Natural killer cell (primary cell): ENCODE measurements at regions not wholly inside any gene's neighbourhood (a gene's known extent, or its start where the extent isn't known, plus 50 kb on each side); places are given as distances from the start of the nearest gene placed in this dataset.

Source experiments
- ATAC-seq, 3 donors: fragments of 150-1000 bp in 2 of 3; fragments of 200-7000 bp in 1 of 3; cut with Tn5 transposase; 1 replicate in 1 of 3; 2 replicates in 2 of 3; pipeline ENCODE4 v1.10.0; 2021; ENCODE audit warnings: mild to moderate bottlenecking in 2 of 3, moderate library complexity in 2 of 3
- DNase-seq, 2 donors: peaks; one replicate each; pipeline versions ENCODE4 v3.0.0 to v3.0.0-alpha.2; 2013 to 2021; ENCODE audit warnings: mixed read lengths in 1 of 2
- H3K27ac ChIP-seq: one replicate; pipeline ENCODE4 v1.5.1; 2013; ENCODE audit warnings: mild to moderate bottlenecking, low read length
- H3K27me3 ChIP-seq: one replicate; pipeline ENCODE4 v1.6.1; 2013; ENCODE audit warnings: low read length; ENCODE audit not compliant: control insufficient read depth, insufficient read depth
- H3K36me3 ChIP-seq: one replicate; pipeline ENCODE4 v1.6.1; 2013; ENCODE audit warnings: low read length; ENCODE audit not compliant: control insufficient read depth, insufficient read depth
- H3K4me1 ChIP-seq: one replicate; pipeline ENCODE4 v1.6.1; 2013; ENCODE audit warnings: low read length; ENCODE audit not compliant: control insufficient read depth, insufficient read depth
- H3K4me3 ChIP-seq: one replicate; pipeline ENCODE4 v1.5.1; 2013; ENCODE audit warnings: low read length
- H3K9me3 ChIP-seq: one replicate; pipeline ENCODE4 v1.6.1; 2013; ENCODE audit warnings: low read length; ENCODE audit not compliant: control insufficient read depth, insufficient read depth
- H3K27ac Mint-ChIP-seq, 2 donors: one replicate each; pipeline ENCODE4 v1.8.0; 2022; ENCODE audit warnings: mild to moderate bottlenecking in 2 of 2, mixed read lengths in 2 of 2, moderate library complexity in 1 of 2
- H3K27me3 Mint-ChIP-seq, 2 donors: one replicate each; pipeline ENCODE4 v1.8.0; 2022; ENCODE audit warnings: low read depth in 2 of 2, mixed read lengths in 2 of 2
- H3K36me3 Mint-ChIP-seq: one replicate; pipeline ENCODE4 v1.8.0; 2022; ENCODE audit warnings: mixed read lengths
- H3K4me1 Mint-ChIP-seq, 2 donors: one replicate each; pipeline ENCODE4 v1.8.0; 2022; ENCODE audit warnings: mixed read lengths in 2 of 2
- H3K4me3 Mint-ChIP-seq: one replicate; pipeline ENCODE4 v1.8.0; 2022; ENCODE audit warnings: mild to moderate bottlenecking, moderate library complexity, mixed read lengths
- H3K9me3 Mint-ChIP-seq, 2 donors: one replicate each; pipeline ENCODE4 v1.8.0; 2022; ENCODE audit warnings: mixed read lengths in 2 of 2
- CTCF ChIP-seq: fragments of 200-600 bp; IDR thresholded peaks from one replicate; pipeline ENCODE4 v1.8.0; 2022; ENCODE audit warnings: antibody characterized with exemption
- WGBS: methylation state at CpG from one replicate; pipeline ENCODE4 v1.1.7; 2013; ENCODE audit warnings: missing lambda C conversion rate; ENCODE audit not compliant: insufficient coverage; 5-methylcytosine and 5-hydroxymethylcytosine counted together
- intact Hi-C: fragments of 100-400 bp; cut with micrococcal nuclease; formaldehyde crosslinking; loops from one replicate; pipeline ENCODE4 v1.14.2; 2022

DNA sequence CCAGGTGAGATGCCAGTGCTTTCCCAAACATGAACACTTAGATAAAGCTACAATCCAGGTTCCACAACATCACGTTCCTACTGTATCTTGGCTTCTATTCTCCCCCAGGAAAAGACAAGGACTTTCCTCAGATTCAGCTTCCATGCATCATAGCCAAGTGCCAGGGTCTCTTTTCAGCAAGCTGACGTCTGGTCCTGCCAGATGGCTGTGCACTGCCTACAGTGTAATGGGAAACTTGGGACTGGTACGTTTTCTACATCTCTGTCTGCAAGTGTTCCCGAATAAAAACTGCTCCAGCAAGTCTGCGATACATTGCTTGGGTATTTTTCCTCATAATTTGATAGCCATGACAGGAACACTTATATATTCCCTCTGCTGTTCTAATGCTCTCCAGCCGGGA lies 412.5 kb downstream of the FAM181B start:
- H3K9me3 ChIP-seq, result no peaks in the 10 kb centered on the region
- H3K36me3 ChIP-seq, result no peaks in the 10 kb centered on the region
- intact Hi-C loops, result no loop called here
- H3K27me3 Mint-ChIP-seq, result no peaks in the 10 kb centered on the region
- H3K36me3 Mint-ChIP-seq, result no peaks in the 10 kb centered on the region
- no peak overlapping the region for H3K4me3 Mint-ChIP-seq
- H3K27ac Mint-ChIP-seq, result no peak overlapping the region
- no peak overlapping the region for H3K4me3 ChIP-seq
- ATAC-seq (no peak), DNase-seq (no peak)
- no peaks in the 10 kb centered on the region for H3K27me3 ChIP-seq
- no peak for TF ChIP-seq CTCF
- WGBS, result 76% methylated on average over 6 of the region's 6 CpGs
- H3K27ac ChIP-seq, result no peak overlapping the region
- H3K4me1 ChIP-seq, result no peaks in the 10 kb centered on the region
- peaks cover 7% of the 10 kb centered on the region in 2 donors for H3K9me3 Mint-ChIP-seq
- H3K4me1 Mint-ChIP-seq, result no peaks in the 10 kb centered on the region

- H3K9me3 Mint-ChIP-seq, result peaks cover 8 to 11% of the 10 kb centered on the region in 2 donors
- no peak overlapping the region for H3K4me3 Mint-ChIP-seq
- H3K27me3 Mint-ChIP-seq, result no peaks in the 10 kb centered on the region
- no peaks in the 10 kb centered on the region for H3K9me3 ChIP-seq
- 20% methylated on average over 4 of the region's 4 CpGs for WGBS
- no peak overlapping the region for H3K4me3 ChIP-seq
- no peaks in the 10 kb centered on the region for H3K36me3 ChIP-seq
- ATAC-seq, result no peak
- TF ChIP-seq CTCF, result no peak
- H3K27ac ChIP-seq, result no peak overlapping the region
- no peaks in the 10 kb centered on the region for H3K27me3 ChIP-seq
- H3K36me3 Mint-ChIP-seq, result no peaks in the 10 kb centered on the region
- H3K4me1 ChIP-seq, result no peaks in the 10 kb centered on the region
- H3K4me1 Mint-ChIP-seq, result no peaks in the 10 kb centered on the region
- intact Hi-C loops, result no loop called here
- H3K27ac Mint-ChIP-seq, result no peak overlapping the region
- DNase-seq, result no peak
These were observed 418.6 kb downstream of the FAM181B start for GRCh38 chr11:82315093-82315492.

- no peak overlapping the region for H3K27ac ChIP-seq
- no peaks in the 10 kb centered on the region for H3K27me3 ChIP-seq
- ATAC-seq (no peak), DNase-seq (no peak)
- H3K4me3 Mint-ChIP-seq, result no peak overlapping the region
- intact Hi-C loops, result no loop called here
- H3K4me3 ChIP-seq, result no peak overlapping the region
- H3K9me3 ChIP-seq, result no peaks in the 10 kb centered on the region
- H3K4me1 Mint-ChIP-seq, result no peaks in the 10 kb centered on the region
- H3K4me1 ChIP-seq, result no peaks in the 10 kb centered on the region
- H3K9me3 Mint-ChIP-seq, result peaks cover 5 to 7% of the 10 kb centered on the region in 2 donors
- no peak overlapping the region for H3K27ac Mint-ChIP-seq
- WGBS, result 83% methylated on average over 2 of the region's 2 CpGs
- H3K27me3 Mint-ChIP-seq, result no peaks in the 10 kb centered on the region
- no peak for TF ChIP-seq CTCF
- no peaks in the 10 kb centered on the region for H3K36me3 ChIP-seq
- no peaks in the 10 kb centered on the region for H3K36me3 Mint-ChIP-seq
These were observed 424.7 kb downstream of the FAM181B start for GRCh38 chr11:82308979-82309378.

DNA sequence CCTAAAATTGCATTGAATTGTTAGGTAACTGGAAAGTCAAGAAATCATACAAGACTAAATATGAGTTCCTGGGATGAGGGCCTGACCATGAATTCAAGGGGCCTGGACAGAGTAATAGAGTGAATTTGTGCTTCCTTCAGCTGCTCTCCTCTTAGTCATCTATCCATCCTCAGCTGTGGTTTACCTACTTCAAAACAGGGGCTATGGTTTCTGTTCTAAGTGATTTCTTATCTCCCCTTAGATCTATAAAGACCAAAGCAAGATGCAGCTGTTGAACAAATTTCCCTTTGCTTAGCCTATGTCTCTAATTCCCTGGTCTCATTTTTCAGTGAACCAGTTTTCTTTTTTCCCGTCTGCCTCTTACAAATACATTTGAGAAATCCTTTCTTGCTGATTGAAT lies 428.5 kb downstream of the FAM181B start:
- Mint-ChIP-seq H3K27me3 (no peaks in the 10 kb centered on the region), H3K9me3 (peaks cover 0 to 3% of the 10 kb centered on the region in 2 donors), H3K4me1 (no peaks in the 10 kb centered on the region), H3K4me3 (no peak overlapping the region), H3K36me3 (no peaks in the 10 kb centered on the region), H3K27ac (no peak overlapping the region)
- no peaks in the 10 kb centered on the region for H3K4me1 ChIP-seq
- DNase-seq, result no peak
- WGBS, result 75% methylated on average over 1 of the region's 1 CpG
- intact Hi-C loops, result no loop called here
- H3K9me3 ChIP-seq, result no peaks in the 10 kb centered on the region
- H3K27ac ChIP-seq, result no peak overlapping the region
- no peak for TF ChIP-seq CTCF
- ATAC-seq, result no peak
- no peaks in the 10 kb centered on the region for H3K27me3 ChIP-seq
- no peaks in the 10 kb centered on the region for H3K36me3 ChIP-seq
- H3K4me3 ChIP-seq, result no peak overlapping the region
